AG20443 (cell line): ENCODE measurements at regions not wholly inside any gene's neighbourhood (a gene's known extent, or its start where the extent isn't known, plus 50 kb on each side); places are given as distances from the start of the nearest gene placed in this dataset.
A peak's percentile ranks its signal among the peaks of the same experiment; 100 is the strongest.

Experiments used
- DNase-seq: peaks from one replicate; pipeline ENCODE4 v3.0.0; 2012; ENCODE audit warnings: low spot score, mixed read lengths

DNA sequence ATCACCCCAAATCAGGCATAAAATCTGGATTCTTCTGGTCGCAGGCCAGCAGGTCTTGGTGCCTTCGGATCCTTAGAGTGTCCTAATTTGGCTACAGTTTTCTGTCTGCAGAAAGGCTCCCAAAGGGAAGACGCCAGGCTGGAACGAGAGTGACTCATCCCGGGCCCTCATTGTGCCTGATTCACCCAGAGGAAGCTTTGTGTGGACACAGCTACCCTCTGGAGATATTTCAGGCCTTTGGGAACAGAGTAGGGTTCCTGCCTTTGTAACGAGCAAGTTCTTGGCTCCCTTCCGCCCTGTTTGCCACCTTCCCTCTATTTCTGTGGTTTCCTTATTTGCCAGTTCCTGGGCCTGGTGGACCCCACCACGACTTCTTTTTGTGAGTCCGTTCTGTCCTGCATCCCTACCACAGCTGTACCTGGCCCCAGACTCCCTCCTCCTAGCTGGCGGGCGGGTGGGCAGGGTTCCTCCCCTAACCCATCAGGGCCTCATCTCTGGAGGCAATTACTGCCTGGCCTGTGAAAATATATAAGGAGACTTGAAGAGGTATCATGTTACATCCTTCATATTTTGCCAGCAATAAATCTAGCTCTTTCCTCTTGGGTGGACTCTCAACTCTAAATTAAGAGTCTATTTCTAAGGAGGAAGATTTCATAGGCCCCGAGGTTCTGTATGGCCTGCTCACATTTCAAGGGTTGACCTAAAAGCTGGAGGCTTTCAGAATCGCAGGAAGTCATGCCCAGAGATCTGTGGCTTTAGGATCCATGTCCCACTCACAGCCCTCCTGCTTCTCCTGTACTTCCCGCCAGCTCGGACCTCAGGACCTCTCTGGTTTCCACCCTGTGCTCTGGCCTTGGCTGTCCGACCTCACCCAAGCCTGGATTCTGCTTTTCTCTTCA, 219.2 kb upstream of the ZNF32 start:
- peak; percentile 89 for DNase-seq

DNA sequence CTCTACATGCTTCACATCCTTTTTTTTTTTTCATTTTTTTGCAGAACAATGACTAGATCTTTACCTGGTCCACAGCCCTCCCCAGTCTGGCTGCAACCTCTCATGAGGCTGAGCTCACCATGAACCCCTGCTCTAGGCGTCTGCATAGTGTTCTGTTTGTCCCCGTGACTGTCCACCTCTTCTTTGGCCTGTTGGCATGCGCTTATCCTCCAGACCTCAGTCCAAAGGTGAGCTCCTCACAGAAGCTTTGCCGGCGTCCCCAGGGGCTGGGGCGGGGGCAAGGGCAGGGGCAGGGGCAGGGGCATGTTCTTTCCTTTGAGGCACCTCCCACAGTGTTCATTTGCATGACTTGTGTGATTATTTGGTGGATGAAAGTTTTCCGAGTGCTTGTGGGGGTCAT, 218.4 kb upstream of the ZNF32 start:
- no peak for DNase-seq

DNA sequence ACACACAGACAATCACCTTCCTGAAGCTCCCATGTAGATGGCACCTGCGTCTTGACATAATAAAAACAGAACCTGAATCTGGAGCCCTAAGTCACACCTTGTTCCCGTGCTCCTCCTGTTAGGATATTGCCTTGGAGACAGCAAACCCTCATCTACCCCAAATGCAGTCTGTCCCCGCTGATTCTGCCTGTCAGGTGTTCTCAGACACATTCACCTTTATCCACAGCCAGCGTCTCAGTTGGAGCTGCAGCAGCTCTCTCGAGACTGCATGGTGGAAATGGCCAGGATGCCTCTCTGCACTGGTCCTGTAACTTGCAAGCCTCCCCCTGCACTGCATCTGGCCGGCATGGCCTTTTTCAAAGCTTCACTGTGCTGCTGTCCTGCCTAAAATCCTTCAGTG, 218.0 kb upstream of the ZNF32 start:
- no peak for DNase-seq

DNA sequence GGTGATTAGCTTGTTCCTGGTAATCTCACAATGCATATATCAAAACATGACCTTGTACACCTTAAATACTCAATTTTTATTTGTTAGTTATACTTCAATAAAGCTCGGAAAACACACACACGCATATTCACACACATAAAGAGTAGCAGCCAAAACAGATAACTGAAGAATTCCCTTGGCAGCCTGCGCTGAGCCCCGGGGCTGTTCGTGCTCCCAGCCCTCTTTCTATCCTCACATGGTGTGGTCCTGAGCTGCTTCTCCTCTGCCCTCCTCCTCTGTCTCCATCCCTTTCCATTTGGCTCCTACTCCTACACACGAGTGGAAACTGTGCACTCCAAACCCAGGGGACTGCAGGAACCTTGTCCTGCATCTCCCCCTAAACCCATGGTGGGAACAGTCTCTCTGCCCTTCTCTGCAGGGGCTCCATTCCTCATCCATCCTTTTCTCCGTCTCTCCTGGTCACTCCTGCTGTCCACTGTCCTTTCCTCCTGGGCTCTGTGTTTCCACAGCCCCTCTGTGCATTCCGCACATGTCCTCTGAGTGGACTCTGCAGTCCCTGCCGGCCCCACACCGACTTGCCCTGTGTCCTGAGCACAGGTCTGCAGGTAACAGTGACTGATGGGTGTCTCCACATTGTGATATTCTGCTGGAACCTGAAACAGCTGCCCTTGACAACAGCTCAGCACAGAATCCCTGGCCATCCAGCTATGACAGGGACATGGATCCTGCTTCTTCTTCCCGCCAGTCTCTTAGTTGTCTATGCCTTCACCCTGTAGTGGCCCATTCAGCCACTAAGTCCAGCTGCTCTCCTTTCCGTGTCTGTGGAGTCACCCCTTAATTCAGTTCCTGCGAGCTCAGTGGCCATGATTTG, 216.8 kb upstream of the ZNF32 start:
- DNase-seq = no peak

DNA sequence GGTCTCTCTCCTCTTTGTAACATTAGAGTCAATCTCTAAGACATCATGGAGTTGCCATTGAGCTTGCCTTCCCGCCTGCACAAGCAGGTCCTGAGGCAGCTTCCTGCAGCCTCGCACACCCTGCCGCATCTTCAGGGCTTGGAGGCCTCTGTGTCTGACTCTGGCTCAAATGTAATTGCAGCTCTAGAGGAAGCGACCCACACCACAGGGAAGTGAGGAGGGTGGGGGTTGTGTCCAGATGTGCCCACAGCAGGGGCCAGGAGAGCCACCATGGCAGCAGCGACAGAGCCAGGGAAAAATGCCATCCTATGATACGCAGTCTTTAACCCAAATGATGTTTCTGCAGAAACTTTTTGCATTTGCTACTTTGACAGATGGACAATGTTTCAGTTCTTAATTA, 216.0 kb upstream of the ZNF32 start:
- no peak for DNase-seq

DNA sequence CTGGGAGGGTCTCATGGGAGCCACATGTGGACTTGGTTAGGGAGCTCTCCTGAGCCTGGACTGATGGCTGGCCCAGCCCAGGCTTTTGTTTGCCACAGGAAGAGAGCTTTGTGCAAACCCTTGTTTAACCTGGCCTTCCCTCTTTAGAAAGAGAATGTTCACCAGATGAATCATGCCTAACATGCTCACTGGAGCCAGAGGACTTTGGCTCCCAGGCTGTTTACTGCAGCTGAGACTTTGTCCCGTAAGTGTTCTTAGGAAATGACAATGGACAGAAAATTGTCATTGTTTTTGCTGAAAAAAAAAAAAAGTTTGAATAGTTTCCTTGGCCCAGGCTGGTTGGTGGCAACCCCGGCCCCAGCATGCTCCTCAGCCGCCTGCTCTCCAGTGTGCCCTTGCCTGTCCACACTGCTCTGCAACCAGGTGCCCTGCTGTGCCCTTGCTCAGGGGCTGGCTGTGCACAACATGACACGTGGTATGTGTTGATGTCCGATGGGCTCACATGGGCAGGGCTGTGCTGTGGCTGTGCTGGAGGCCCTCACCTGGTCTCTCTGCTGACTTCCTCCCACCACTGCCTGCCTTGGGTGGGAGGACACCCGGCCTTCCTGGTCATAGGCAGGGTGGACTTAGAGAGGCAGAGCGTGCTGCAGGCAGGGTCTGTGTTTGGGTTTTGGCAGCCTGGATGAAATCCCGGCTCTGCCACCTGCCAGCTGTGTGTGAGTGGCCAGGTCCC, 215.3 kb upstream of the ZNF32 start:
- peak; percentile 80 for DNase-seq

DNA sequence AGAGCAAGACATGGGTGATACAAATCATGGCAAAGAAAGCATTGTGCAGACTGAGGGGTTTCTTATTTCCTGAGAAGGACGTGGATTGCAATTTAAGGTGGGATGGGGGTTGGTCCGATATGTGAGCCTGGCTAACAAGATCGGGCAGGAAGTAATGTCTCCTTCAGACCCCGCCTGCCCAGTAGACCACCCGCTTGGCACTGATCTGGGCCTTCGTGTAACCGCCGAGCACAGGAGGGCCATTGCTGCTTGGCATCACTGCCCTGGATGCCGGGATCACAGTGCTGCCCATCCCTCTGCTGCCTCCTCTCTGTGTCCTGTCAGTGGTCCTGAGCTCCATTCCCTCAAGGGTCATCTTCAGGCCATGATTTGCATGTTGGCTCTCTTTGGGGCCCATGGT, 214.6 kb upstream of the ZNF32 start:
- no peak for DNase-seq

DNA sequence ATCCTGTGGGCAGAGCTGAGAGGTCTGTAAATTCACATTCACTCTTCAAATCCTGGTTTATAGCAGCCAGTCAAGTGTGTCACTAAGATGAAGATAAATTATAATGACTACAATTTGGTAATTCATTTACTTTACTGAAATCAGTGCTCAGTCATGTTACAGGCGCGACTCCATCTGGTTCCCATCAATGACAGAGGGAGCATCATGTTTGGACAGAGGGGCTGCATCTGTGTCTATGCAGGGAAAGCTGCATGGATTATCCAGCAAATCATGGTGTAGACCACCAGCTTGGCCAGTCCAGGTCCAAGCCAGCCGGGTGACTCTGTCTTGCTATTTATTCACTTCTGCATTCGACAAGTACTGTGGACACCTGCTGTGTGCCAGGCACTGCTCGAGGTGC, 214.1 kb upstream of the ZNF32 start:
- DNase-seq = peak; percentile 25

DNA sequence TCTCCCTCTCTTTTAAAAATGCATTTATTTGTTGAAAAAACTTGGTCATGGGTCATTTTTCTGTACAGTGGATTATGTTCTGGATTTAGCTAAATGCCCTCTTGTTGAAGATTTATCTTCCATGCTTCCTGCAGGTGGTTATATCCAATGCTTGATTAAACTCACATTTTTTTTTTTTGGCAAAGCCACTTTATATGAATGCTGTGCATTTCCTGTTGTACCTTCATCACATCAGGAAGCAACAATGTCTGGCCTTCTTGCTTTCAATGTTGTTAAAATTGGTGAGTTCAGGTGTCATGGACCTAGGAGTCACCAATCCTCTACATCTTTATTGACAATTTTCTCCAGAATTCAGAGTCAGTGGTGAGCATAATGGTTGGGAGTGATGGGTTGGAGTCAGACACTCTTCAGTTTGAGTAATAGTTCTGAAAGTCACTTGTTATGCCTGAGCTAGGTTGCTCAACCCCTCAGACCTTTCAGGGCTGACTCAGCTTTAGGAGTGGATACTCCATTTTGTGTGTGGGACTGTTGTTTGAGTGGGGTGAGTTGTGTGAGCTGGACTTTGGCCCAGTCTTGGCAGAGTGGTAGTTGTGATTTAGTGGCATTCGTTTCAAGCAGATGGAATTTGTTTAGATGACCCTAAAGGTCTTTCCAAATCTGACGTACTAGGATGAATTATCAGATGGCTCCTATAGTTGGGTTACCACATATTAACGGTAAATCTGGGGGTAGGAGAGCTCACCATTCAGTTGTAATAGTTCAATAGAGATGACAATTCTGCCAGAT, 213.5 kb upstream of the ZNF32 start:
- DNase-seq = peak; percentile 79

DNA sequence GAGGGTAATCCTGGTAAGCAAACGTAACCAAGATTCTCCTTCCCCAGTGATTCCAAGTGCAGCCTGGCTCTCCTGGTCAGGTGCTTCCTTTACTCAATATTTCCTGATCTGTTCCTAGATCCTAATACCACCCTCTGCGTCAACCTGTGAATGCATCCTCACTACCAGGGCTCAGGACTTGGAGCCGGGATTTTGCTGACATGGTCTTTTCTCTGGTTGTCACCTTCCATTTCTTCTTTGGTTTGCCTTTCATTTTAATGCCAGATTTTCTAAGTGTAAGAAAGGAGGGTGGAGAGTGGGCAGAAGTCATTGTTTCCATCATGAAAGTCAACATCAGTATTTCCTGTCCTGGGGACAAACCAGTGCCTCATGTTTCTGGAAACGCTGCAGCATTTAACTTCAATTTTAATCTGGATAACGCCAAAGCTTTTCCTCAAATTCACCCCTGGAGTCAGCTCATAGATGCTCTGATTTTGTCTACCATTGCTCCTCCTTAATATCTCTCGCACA, 210.4 kb upstream of the ZNF32 start:
- DNase-seq = no peak

DNA sequence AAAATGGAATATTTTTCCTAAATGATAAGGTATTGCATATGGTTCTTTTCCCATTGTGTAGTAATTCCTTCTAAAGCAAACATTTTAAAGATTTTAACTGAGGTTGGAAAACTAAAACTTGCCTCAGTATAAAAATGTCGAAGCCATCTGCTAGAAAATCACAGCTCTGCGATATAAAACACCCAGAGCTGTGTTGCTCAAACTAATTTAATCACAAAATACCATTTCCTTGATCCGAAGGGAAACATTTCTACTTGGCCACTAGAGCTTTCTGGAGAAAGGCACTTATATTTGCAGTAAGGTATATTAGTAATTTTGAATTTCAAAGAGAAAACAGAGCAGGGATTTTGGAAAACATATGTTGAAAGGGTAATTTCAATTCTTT, 209.2 kb upstream of the ZNF32 start:
- DNase-seq = no peak

DNA sequence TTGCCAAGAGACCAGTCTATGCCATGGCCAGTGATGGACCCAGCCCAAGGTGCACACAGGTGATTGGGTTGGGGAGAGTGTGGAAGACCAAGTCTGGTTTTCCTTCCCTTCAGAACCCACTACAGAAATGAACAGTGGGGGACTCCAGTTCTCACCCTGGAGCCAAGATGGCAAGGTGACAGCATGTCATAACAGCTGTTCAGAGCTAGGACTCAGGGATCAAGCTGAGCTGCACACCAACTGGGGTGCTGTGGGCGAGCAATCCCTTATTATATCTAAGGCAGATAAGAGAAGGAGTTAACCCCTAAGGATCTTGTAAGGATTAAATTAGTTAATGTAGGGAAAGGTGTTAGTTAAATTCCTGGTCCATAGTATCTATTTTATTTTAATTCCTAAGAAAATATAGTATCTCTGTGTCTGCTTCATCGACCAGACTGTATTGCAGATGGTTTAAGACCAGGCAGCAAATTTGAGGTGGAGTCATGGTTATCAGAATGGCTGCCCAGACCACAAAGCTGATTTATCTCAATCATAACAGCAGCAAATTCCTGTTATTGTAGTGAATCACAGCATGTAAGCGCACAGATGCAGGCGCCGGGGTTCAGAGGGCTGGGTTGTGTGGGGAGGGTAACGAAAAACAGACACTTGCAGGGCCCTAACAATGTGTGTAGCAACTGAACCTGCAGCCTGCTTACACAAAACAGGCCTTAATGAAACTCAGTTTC, 208.7 kb upstream of the ZNF32 start:
- DNase-seq = peak; percentile 72

DNA sequence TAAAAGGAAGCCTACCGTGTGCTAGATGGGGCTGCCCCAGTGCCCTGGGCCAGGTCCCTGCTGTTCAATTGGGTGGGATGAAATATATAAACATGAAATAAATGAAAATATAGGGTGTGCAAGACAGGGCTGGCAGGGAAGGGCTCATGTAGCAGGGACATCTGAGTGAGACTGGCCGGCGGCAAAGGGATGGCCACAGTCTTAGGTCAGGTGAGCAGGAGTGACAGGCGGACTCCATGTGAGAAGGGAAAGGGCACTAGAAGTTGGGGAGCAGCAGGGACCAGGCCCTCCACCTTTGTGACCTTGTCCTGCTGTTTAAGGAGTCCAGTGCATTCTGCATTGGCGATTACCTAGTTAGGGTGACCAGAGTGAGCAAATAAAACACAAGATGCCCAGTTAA, 207.6 kb upstream of the ZNF32 start:
- DNase-seq = no peak

DNA sequence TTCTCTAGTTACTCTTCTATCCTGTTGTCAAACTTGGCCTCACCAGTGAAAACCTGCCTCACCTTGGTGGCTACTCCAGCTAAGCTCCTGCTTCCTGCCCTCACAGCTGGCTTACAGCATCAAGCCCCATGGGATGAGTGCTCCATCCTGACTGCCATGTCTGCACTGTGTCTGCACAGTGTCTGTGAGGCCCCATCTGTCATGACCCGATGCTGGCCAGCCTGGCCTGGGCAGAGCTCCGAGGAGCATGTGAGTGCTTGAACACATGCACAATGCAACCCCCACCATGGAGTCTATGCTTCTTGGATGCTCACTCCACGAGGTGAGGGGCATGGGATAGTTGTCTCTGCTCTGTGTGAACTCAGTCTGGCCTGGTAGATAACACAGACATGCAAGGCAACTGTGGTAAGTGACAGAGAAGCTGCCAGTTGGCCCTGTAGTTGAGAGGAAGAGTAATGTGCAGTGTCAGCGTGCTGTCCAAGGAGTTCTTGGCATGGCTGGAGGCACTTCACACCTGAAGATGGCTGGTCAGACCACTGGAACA, 207.1 kb upstream of the ZNF32 start:
- no peak for DNase-seq

DNA sequence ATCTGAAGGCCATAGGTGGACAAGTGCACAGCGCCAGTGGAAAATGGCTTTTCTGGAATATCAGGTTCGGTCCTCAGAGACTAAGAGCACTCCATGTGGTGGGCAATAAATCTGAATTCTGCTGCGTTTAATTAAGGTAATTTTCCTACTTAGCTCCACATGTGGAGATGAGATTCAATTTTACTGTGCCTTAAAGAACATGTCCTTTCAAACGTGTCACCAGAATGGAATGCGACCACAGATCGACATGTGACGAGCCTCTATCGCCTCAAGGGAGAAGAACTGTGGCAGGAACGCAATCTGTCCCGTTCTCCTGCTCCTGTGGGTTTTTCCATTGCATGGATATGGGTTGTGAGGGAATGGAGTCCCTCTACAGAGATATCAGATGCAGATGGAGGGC, 205.3 kb upstream of the ZNF32 start:
- DNase-seq = peak; percentile 78

DNA sequence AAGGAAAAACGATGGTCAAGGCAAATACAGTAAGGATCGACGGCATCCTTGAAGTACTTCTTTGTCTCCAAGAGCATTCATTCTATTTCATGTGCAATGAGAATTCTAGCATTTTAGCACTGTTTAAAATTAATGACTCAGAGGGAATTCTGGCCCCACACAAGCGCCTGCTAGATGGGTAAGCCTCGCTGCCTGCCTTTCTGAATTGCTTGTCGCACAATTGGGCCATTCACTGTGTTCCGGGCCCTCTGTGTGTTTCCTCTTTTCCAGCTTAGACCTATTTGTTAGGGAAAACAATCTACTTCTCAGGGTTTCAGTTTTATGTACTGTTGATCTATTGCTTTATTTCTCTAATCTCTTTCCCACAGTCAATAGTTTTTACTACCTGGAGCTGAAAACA, 204.7 kb upstream of the ZNF32 start:
- no peak for DNase-seq

DNA sequence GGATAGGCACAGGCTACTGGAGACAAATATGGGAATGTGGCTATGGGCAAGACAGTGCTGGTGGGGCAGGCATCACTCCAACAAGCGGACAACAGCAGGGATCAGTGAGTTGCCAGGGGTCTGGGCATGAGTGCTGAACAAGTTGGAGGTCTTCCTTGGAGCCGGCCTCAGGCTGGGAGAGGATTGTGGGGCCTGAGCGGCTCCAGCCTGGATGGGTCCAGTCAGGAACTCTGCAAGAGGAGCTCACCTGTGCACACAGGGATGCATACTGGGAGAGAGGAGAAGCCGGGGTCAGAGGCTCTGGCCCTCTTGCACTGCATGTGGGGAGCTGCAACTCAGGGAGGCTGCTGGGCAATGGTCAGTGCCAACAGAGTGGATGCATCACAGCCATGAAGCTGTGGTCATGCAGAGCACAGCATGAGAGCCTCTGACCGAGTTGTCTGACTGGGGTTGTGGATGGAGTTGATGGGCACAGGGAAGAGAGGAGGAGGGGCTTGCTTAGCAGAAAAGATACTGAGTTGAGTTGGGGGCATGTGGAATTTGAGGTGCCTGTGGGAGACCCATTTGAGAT, 204.0 kb upstream of the ZNF32 start:
- no peak for DNase-seq

DNA sequence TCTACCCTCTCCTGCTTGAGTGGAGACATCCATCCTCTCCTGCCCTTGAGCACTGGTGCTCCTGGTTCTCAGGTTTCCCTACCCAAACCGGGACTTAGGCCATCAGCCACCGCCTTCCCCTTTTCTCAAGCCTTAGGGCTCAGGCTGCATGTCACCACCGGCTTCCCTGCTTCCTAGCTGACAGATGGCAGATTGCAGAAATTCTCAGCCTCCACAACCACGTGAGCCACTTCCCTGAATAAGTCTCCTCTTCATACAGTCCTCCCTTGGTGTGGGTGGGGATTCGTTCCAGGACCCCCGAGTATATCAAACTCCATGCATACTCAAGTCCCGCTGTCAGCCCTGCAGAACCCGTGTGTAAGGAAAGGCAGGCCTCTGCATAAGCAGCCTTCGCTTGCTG, 203.5 kb upstream of the ZNF32 start:
- no peak for DNase-seq

DNA sequence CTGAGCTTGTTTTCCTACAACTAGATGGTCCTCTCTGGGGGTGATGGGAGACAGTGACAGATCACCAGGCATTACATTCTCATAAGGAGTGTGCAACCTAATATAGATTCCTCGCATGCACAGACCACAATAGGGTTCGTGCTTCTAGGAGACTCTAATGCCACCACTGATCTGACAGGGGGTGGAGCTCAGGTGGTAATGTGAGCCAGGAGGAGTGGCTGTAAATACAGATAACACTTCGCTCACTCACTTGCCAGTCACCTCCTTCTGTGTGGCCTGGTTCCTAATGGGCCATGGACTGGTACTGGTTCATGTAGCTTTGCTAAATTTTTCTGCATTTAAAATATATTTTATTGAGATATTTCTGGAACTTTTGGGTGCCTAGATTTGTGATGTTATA, 202.3 kb upstream of the ZNF32 start:
- DNase-seq = no peak

DNA sequence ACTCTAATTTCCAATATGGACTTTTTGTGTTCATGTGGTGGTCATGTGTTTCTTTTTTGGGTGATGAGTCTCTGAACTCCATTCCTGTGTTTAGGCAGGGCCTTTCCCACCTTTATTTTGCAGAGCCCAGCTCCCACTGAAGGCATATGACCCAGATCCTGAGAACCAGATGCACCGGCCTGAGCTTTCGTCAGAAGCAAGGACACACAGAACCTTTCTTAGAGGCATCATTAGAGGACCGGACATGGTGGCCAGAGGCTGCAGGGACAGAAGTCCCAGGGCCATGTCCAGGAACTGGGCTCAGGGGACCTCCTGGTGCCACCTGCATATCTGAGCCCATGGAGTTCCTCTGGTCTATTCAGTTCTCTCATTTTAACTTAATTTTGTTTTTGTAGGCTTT, 200.9 kb upstream of the ZNF32 start:
- DNase-seq = no peak
